22Rv1 (cell line): ENCODE measurements at regions not wholly inside any gene's neighbourhood (a gene's known extent, or its start where the extent isn't known, plus 50 kb on each side); places are given as distances from the start of the nearest gene placed in this dataset.

ENCODE experiments used
- CTCF ChIP-seq: fragments of 450-650 bp; IDR thresholded peaks from 2 replicates; pipeline ENCODE4 v1.5.1; 2017; ENCODE audit warnings: mild to moderate bottlenecking
- ZFX ChIP-seq: fragments of 450-650 bp; IDR thresholded peaks from 2 replicates; pipeline ENCODE4 v1.6.1; 2017; ENCODE audit warnings: antibody characterized with exemption, borderline replicate concordance

- TF ChIP-seq CTCF (no peak), ZFX (no peak)
These were observed 500.4 kb downstream of the SLC6A15 start for GRCh38 chr12:84412226-84412625.
